Left lung (tissue), 4 donors: ENCODE measurements at regions not wholly inside any gene's neighbourhood (a gene's known extent, or its start where the extent isn't known, plus 50 kb on each side); places are given as distances from the start of the nearest gene placed in this dataset.

Experiments
- ATAC-seq: fragments of 200-7000 bp; cut with Tn5 transposase; one replicate; pipeline ENCODE4 v1.9.1; 2020; ENCODE audit warnings: moderate library complexity
- DNase-seq, 4 donors: peaks; one replicate each; pipeline ENCODE4 v3.0.0-alpha.2; 2013 to 2020
- H3K27ac ChIP-seq, 2 donors: fragments of 200-600 bp; sonication (generic) in 1 of 2; one replicate each; pipeline versions ENCODE4 v1.5.0 to v1.8.0; 2020 to 2021
- H3K27me3 ChIP-seq, 2 donors: fragments of 200-600 bp; sonication (generic) in 1 of 2; one replicate each; pipeline versions ENCODE4 v1.5.0 to v1.8.0; 2020 to 2021
- H3K36me3 ChIP-seq, 2 donors: fragments of 200-600 bp; sonication (generic) in 1 of 2; one replicate each; pipeline versions ENCODE4 v1.5.0 to v1.8.0; 2020 to 2021
- H3K4me1 ChIP-seq, 2 donors: fragments of 200-600 bp; one replicate each; pipeline ENCODE4 v1.8.0; 2021
- H3K4me3 ChIP-seq, 2 donors: fragments of 200-600 bp; sonication (generic) in 1 of 2; one replicate each; pipeline versions ENCODE4 v1.5.0 to v1.8.0; 2020 to 2021; ENCODE audit warnings: mild to moderate bottlenecking in 1 of 2
- H3K9me3 ChIP-seq, 2 donors: fragments of 200-600 bp; sonication (generic) in 1 of 2; one replicate each; pipeline versions ENCODE4 v1.5.0 to v1.8.0; 2020 to 2021
- intact Hi-C, 2 donors: fragments of 100-400 bp; cut with DNase I; formaldehyde crosslinking; loops; one replicate each; pipeline versions ENCODE4 v1.11.2 to v1.14.2; 2022
- TF ChIP-seq, protein P1 (sequence below), 2 donors: fragments of 200-600 bp; sonication (generic) in 1 of 2; IDR thresholded peaks; one replicate each; pipeline versions ENCODE4 v1.5.0 to v1.8.0; 2021; ENCODE audit warnings: antibody characterized with exemption in 2 of 2
- donor health status: DM: no; HTN: yes; CAD: no.
- donor health status: DM: no; HTN: no; CAD: no.

DNA sequence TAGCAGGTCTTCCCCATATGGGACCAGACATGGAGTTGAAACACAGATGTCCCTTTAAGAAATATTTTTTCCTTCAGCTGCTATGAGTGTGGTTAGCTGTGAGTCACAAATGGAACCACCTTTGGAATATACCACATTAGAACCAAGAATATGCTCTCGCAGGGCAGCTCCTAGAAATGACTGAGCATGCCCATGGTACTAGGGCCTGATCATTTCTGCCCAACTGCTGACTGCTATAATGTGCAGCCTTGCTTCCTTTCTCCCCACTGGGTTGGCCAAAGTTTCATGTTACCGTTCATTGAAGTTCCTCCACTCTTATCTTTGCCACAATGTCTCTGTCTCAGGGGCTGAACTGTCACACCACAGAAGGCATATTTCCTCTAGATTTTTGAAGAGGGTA is 1074.6 kb downstream of the FLRT2 start:
- H3K27ac ChIP-seq: no peak overlapping the region
- intact Hi-C loops: no loop called here

GRCh38 chr14:86602263-86602662 is 1072.3 kb downstream of the FLRT2 start:
- DNase-seq: no peak
- Histone ChIP-seq H3K36me3 (no peaks in the 10 kb centered on the region), H3K9me3 (no peaks in the 10 kb centered on the region), H3K4me3 (no peak overlapping the region), H3K27ac (no peak overlapping the region), H3K4me1 (no peaks in the 10 kb centered on the region), H3K27me3 (no peaks in the 10 kb centered on the region)
- TF ChIP-seq, protein P1, sequence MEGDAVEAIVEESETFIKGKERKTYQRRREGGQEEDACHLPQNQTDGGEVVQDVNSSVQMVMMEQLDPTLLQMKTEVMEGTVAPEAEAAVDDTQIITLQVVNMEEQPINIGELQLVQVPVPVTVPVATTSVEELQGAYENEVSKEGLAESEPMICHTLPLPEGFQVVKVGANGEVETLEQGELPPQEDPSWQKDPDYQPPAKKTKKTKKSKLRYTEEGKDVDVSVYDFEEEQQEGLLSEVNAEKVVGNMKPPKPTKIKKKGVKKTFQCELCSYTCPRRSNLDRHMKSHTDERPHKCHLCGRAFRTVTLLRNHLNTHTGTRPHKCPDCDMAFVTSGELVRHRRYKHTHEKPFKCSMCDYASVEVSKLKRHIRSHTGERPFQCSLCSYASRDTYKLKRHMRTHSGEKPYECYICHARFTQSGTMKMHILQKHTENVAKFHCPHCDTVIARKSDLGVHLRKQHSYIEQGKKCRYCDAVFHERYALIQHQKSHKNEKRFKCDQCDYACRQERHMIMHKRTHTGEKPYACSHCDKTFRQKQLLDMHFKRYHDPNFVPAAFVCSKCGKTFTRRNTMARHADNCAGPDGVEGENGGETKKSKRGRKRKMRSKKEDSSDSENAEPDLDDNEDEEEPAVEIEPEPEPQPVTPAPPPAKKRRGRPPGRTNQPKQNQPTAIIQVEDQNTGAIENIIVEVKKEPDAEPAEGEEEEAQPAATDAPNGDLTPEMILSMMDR (IDR thresholded peaks at IDR 0.05): no peak
- intact Hi-C loops: no loop called here
- ATAC-seq: no peak

More for the DNA sequence above, 1074.6 kb downstream of the FLRT2 start:
- H3K27me3 ChIP-seq: no peaks in the 10 kb centered on the region
- no peaks in the 10 kb centered on the region for H3K4me1 ChIP-seq
- no peaks in the 10 kb centered on the region for H3K36me3 ChIP-seq
- no peaks in the 10 kb centered on the region for H3K9me3 ChIP-seq
- TF ChIP-seq, protein P1 (IDR thresholded peaks at IDR 0.05): no peak
- DNase-seq (no peak), ATAC-seq (no peak)
- no peak overlapping the region for H3K4me3 ChIP-seq

DNA sequence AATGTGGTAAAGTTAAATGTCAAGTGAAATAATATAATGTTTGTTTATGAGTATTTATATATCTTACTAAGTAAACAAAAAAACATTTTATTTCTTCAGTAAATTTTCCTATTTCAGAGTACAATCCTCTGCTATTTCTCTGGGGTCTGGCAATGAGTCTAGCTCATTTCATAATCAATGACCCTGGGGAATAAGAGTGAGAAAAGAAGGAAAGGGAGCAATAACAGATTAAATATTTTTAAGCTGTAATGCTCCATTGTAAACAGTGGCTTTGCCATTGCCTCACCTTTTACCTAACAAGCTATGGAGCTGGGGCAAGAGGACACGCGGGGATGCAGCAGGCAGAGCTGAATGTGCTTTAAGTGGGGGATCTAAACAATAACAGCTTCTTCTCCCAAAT is 1071.9 kb downstream of the FLRT2 start:
- ATAC-seq: no peak

DNA sequence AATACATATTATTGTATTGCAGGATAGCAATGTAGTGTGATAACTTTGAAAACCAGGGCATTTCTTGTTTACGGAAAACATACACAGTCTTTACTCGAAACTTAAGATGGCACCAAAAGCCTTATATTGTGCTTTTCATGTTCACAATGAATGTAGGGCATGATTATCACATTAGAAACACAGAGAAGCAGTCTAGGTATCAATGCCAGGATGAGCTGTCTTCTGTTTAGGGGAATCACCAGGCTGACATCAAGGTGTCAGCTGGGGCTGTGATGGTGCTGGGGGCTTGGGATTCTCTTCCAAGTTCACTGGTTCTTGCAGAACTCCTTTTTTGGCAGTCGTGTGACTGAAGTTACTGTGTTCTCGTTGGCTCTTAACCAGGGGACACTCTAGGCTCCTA is 1067.3 kb downstream of the FLRT2 start:
- H3K36me3 ChIP-seq: no peaks in the 10 kb centered on the region
- no peaks in the 10 kb centered on the region for H3K9me3 ChIP-seq
- no peaks in the 10 kb centered on the region for H3K27me3 ChIP-seq
- TF ChIP-seq, protein P1 (IDR thresholded peaks at IDR 0.05): no peak
- DNase-seq (no peak), ATAC-seq (no peak)
- H3K27ac ChIP-seq: no peak overlapping the region
- no peak overlapping the region for H3K4me3 ChIP-seq
- no peaks in the 10 kb centered on the region for H3K4me1 ChIP-seq
- intact Hi-C loops: no loop called here

More for the DNA sequence above, 1071.9 kb downstream of the FLRT2 start:
- intact Hi-C loops: no loop called here
- Histone ChIP-seq H3K4me1 (no peaks in the 10 kb centered on the region), H3K9me3 (no peaks in the 10 kb centered on the region), H3K27me3 (no peaks in the 10 kb centered on the region), H3K4me3 (no peak overlapping the region), H3K36me3 (no peaks in the 10 kb centered on the region), H3K27ac (no peak overlapping the region)
- no peak for DNase-seq
- TF ChIP-seq, protein P1 (IDR thresholded peaks at IDR 0.05): no peak

DNA sequence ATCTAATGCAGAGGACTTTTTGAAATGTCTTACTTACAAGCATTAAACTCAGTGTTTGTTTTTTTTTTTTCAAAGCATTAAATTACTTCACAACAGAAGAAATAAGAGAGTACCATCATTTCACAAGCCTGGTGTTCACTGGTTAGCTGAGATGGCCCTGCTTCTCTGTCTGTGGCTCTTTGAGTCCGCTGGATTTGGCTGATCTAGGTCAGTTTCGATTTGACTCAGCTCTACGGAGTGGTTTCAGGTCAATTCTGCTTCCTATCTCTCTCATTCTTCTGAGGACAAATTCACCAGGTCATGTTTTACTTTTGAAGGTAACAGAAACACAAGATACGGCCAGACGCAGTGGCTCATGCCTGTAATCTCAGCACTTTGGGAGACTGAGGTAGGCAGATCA is 1066.1 kb downstream of the FLRT2 start:
- intact Hi-C loops: no loop called here
- Histone ChIP-seq H3K9me3 (no peaks in the 10 kb centered on the region), H3K27me3 (no peaks in the 10 kb centered on the region), H3K27ac (no peak overlapping the region), H3K4me1 (no peaks in the 10 kb centered on the region), H3K36me3 (no peaks in the 10 kb centered on the region), H3K4me3 (no peak overlapping the region)
- ATAC-seq (no peak), DNase-seq (no peak)
- TF ChIP-seq, protein P1 (IDR thresholded peaks at IDR 0.05): no peak
